Body of pancreas (tissue), 4 donors: ENCODE measurements at regions not wholly inside any gene's neighbourhood (a gene's known extent, or its start where the extent isn't known, plus 50 kb on each side); places are given as distances from the start of the nearest gene placed in this dataset.

Source experiments
- ATAC-seq: fragments of 150-250 bp; one replicate; pipeline ENCODE4 v1.9.1; 2016
- DNase-seq, 4 donors: peaks; one replicate each; pipeline ENCODE4 v3.0.0-alpha.2; 2019
- H3K27ac ChIP-seq, 4 donors: fragments of 200-600 bp; sonication (generic); 1 replicate in 3 of 4; 2 replicates in 1 of 4; pipeline versions ENCODE4 v1.5.1 to v1.6.1; 2016 to 2019; ENCODE audit warnings: mild to moderate bottlenecking in 1 of 4, mixed read lengths in 1 of 4, moderate library complexity in 1 of 4
- H3K27me3 ChIP-seq, 2 donors: fragments of 200-600 bp; sonication (generic); one replicate each; pipeline ENCODE4 v1.6.0; 2016; ENCODE audit warnings: mild to moderate bottlenecking in 1 of 2
- H3K36me3 ChIP-seq, 2 donors: fragments of 200-600 bp; sonication (generic); replicated peaks in 1 of 2; 2 replicates each; pipeline ENCODE4 v1.5.1; 2016; ENCODE audit warnings: low read depth in 2 of 2; ENCODE audit not compliant: insufficient read depth in 1 of 2
- H3K4me1 ChIP-seq: fragments of 200-600 bp; sonication (generic); one replicate; pipeline ENCODE4 v1.6.0; 2016
- H3K4me3 ChIP-seq, 2 donors: fragments of 200-600 bp; sonication (generic); 1 replicate in 1 of 2; 2 replicates in 1 of 2; pipeline ENCODE4 v1.5.1; 2016 to 2019
- H3K9me3 ChIP-seq, 3 donors: fragments of 200-600 bp; sonication (generic); 1 replicate in 2 of 3; 2 replicates in 1 of 3; pipeline ENCODE4 v1.5.1; 2016
- CTCF ChIP-seq, 7 experiments: fragments of 450-650 bp in 4 of 7; fragments of 200-600 bp in 3 of 7; sonication (generic) in 3 of 7; IDR thresholded peaks; one replicate each; pipeline ENCODE4 v1.5.1; 2016 to 2019; ENCODE audit warnings: antibody characterized with exemption in 7 of 7
- POLR2A ChIP-seq, 3 donors: fragments of 450-650 bp; IDR thresholded peaks; one replicate each; pipeline ENCODE4 v1.6.1; 2016; ENCODE audit warnings: antibody characterized with exemption in 3 of 3, mild to moderate bottlenecking in 2 of 3
- WGBS, 2 donors: methylation state at CpG; one replicate each; pipeline ENCODE4 v1.1.5; 2017; 5-methylcytosine and 5-hydroxymethylcytosine counted together
- intact Hi-C: fragments of 100-400 bp; cut with DNase I; formaldehyde crosslinking; loops from one replicate; pipeline ENCODE4 v1.15.1; 2023

GRCh38 chr4:58050439-58050838, 940.3 kb upstream of the IGFBP7 start:
- intact Hi-C loops: no loop called here

GRCh38 chr4:58048491-58048890, 938.3 kb upstream of the IGFBP7 start:
- no peak overlapping the region for H3K27ac ChIP-seq
- ATAC-seq (no peak), DNase-seq (no peak)
- no peaks in the 10 kb centered on the region for H3K4me1 ChIP-seq
- no peaks in the 10 kb centered on the region for H3K27me3 ChIP-seq
- H3K9me3 ChIP-seq: no peaks in the 10 kb centered on the region
- TF ChIP-seq POLR2A (IDR thresholded peaks at IDR 0.05) (no peak), CTCF (IDR thresholded peaks at IDR 0.05) (no peak)
- 30 to 34% methylated on average over 2 of the region's 2 CpGs for WGBS, 2 donors
- intact Hi-C loops: no loop called here
- H3K4me3 ChIP-seq: no peak overlapping the region
- H3K36me3 ChIP-seq: no peaks in the 10 kb centered on the region

More at GRCh38 chr4:58050439-58050838, 940.3 kb upstream of the IGFBP7 start:
- H3K27me3 ChIP-seq: no peaks in the 10 kb centered on the region
- no peaks in the 10 kb centered on the region for H3K9me3 ChIP-seq
- TF ChIP-seq CTCF (IDR thresholded peaks at IDR 0.05) (no peak), POLR2A (IDR thresholded peaks at IDR 0.05) (no peak)
- 49 to 61% methylated on average over 4 of the region's 4 CpGs for WGBS, 2 donors
- no peak overlapping the region for H3K27ac ChIP-seq
- no peak overlapping the region for H3K4me3 ChIP-seq
- ATAC-seq (no peak), DNase-seq (no peak)
- no peaks in the 10 kb centered on the region for H3K4me1 ChIP-seq
- H3K36me3 ChIP-seq: no peaks in the 10 kb centered on the region

GRCh38 chr4:58042176-58042575, 932.0 kb upstream of the IGFBP7 start:
- WGBS, 2 donors: 57 to 62% methylated on average over 1 of the region's 1 CpG
- intact Hi-C loops: no loop called here
- no peaks in the 10 kb centered on the region for H3K36me3 ChIP-seq

GRCh38 chr4:57993944-57994343, 883.8 kb upstream of the IGFBP7 start:
- H3K4me1 ChIP-seq: no peaks in the 10 kb centered on the region
- intact Hi-C loops: no loop called here
- no peaks in the 10 kb centered on the region for H3K27me3 ChIP-seq
- 17 to 20% methylated on average over 2 of the region's 2 CpGs for WGBS, 2 donors
- no peak for ATAC-seq
- DNase-seq: no peak
- no peaks in the 10 kb centered on the region for H3K36me3 ChIP-seq
- no peak overlapping the region for H3K4me3 ChIP-seq
- no peaks in the 10 kb centered on the region for H3K9me3 ChIP-seq
- TF ChIP-seq POLR2A (IDR thresholded peaks at IDR 0.05) (no peak), CTCF (IDR thresholded peaks at IDR 0.05) (no peak)
- no peak overlapping the region for H3K27ac ChIP-seq

More at GRCh38 chr4:58042176-58042575, 932.0 kb upstream of the IGFBP7 start:
- Histone ChIP-seq H3K4me3 (no peak overlapping the region), H3K27me3 (no peaks in the 10 kb centered on the region), H3K27ac (no peak overlapping the region), H3K9me3 (no peaks in the 10 kb centered on the region), H3K4me1 (no peaks in the 10 kb centered on the region)
- no peak for TF ChIP-seq POLR2A (IDR thresholded peaks at IDR 0.05)
- no peak for TF ChIP-seq CTCF (IDR thresholded peaks at IDR 0.05)
- DNase-seq (no peak), ATAC-seq (no peak)

- Histone ChIP-seq H3K27ac (no peak overlapping the region), H3K9me3 (no peaks in the 10 kb centered on the region), H3K4me1 (no peaks in the 10 kb centered on the region), H3K27me3 (no peaks in the 10 kb centered on the region), H3K4me3 (no peak overlapping the region), H3K36me3 (no peaks in the 10 kb centered on the region)
- no peak for ATAC-seq
- TF ChIP-seq CTCF (IDR thresholded peaks at IDR 0.05) (no peak), POLR2A (IDR thresholded peaks at IDR 0.05) (no peak)
- no peak for DNase-seq
- WGBS, 2 donors: 64 to 67% methylated on average over 6 of the region's 6 CpGs
- intact Hi-C loops: no loop called here
Observed at GRCh38 chr4:57989430-57989829, 879.2 kb upstream of the IGFBP7 start.
